HepG2 (cell line): ENCODE measurements at regions not wholly inside any gene's neighbourhood (a gene's known extent, or its start where the extent isn't known, plus 50 kb on each side); places are given as distances from the start of the nearest gene placed in this dataset.

Source experiments
- GATAD1 ChIP-seq: IDR thresholded peaks from 2 replicates; pipeline ENCODE4 v1.6.1; 2016; ENCODE audit warnings: missing genetic modification reagents, missing compliant biosample characterization
- MAF1 ChIP-seq: sonication (generic); formaldehyde crosslinking; IDR thresholded peaks from 2 replicates; pipeline ENCODE4 v1.5.0; 2020; ENCODE audit warnings: missing genetic modification reagents, borderline replicate concordance
- PAXIP1 ChIP-seq: sonication (generic); formaldehyde crosslinking; conservative IDR thresholded peaks from 2 replicates; pipeline ENCODE4 v1.4.0; 2020; ENCODE audit warnings: mild to moderate bottlenecking, missing genetic modification reagents, moderate library complexity
- PPARG ChIP-seq: conservative IDR thresholded peaks from 2 replicates; pipeline ENCODE4 v1.6.1; 2016; ENCODE audit warnings: missing biosample characterization, missing genetic modification reagents
- SNAPC4 ChIP-seq: sonication (generic); formaldehyde crosslinking; IDR thresholded peaks from 2 replicates; pipeline ENCODE4 v1.4.0; 2020; ENCODE audit warnings: mild to moderate bottlenecking, missing genetic modification reagents
- TRIM24 ChIP-seq: sonication (generic); formaldehyde crosslinking; IDR thresholded peaks from 2 replicates; pipeline ENCODE4 v1.8.0; 2022; ENCODE audit warnings: mild to moderate bottlenecking, missing genetic modification reagents
- U2AF1 ChIP-seq: fragments of 200-400 bp; formaldehyde crosslinking; optimal IDR thresholded peaks from 2 replicates; pipeline ENCODE3; 2017; ENCODE audit warnings: mild to moderate bottlenecking, low read depth, low read length
- ZFP62 ChIP-seq: sonication (generic); formaldehyde crosslinking; IDR thresholded peaks from 2 replicates; pipeline ENCODE4 v1.4.0; 2020; ENCODE audit warnings: missing genetic modification reagents
- ZMAT3 ChIP-seq: sonication (generic); formaldehyde crosslinking; conservative IDR thresholded peaks from 2 replicates; pipeline ENCODE4 v1.7.0; 2021; ENCODE audit warnings: missing genetic modification reagents
- ZNF143 ChIP-seq: sonication (generic); formaldehyde crosslinking; IDR thresholded peaks from 2 replicates; pipeline ENCODE4 v1.4.0; 2020; ENCODE audit warnings: missing genetic modification reagents
- ZNF225 ChIP-seq: sonication (generic); formaldehyde crosslinking; IDR thresholded peaks from 2 replicates; pipeline ENCODE4 v1.4.0; 2020; ENCODE audit warnings: mild to moderate bottlenecking, missing genetic modification reagents
- ZNF263 ChIP-seq: sonication (generic); formaldehyde crosslinking; IDR thresholded peaks from 2 replicates; pipeline ENCODE4 v1.4.0; 2020; ENCODE audit warnings: missing genetic modification reagents
- ZNF382 ChIP-seq: sonication (generic); formaldehyde crosslinking; IDR thresholded peaks from 2 replicates; pipeline ENCODE4 v1.5.0; 2020; ENCODE audit warnings: missing genetic modification reagents, mild to moderate bottlenecking, borderline replicate concordance
- ZNF574 ChIP-seq: sonication (generic); formaldehyde crosslinking; IDR thresholded peaks from 2 replicates; pipeline ENCODE4 v1.4.0; 2020; ENCODE audit warnings: missing genetic modification reagents
- ZNF589 ChIP-seq: sonication (generic); formaldehyde crosslinking; conservative IDR thresholded peaks from 2 replicates; pipeline ENCODE4 v1.8.0; 2022; ENCODE audit warnings: mild to moderate bottlenecking, moderate library complexity, missing genetic modification reagents
- ZNF800 ChIP-seq: sonication (generic); formaldehyde crosslinking; IDR thresholded peaks from 2 replicates; pipeline ENCODE4 v1.4.0; 2020; ENCODE audit warnings: missing genetic modification reagents

GRCh38 chr5:5828619-5829018 is 406.1 kb downstream of the ICE1 start (continued):
- TF ChIP-seq PAXIP1 (CRISPR knock-in tag) (peak; percentile 91), ZMAT3 (CRISPR knock-in tag) (no peak), MAF1 (no peak), ZNF143 (CRISPR knock-in tag) (peak; percentile 61; the same call in 1 of the 2 replicates), ZNF225 (no peak), SNAPC4 (no peak), ZNF800 (CRISPR knock-in tag) (no peak), ZNF574 (CRISPR knock-in tag) (peak; percentile 61), PPARG (CRISPR knock-in tag) (peak; percentile 69), ZNF382 (CRISPR knock-in tag) (no peak), ZNF589 (CRISPR knock-in tag) (no peak), U2AF1 (no peak), ZFP62 (CRISPR knock-in tag) (no peak), ZNF263 (CRISPR knock-in tag) (no peak), GATAD1 (CRISPR knock-in tag) (no peak), TRIM24 (CRISPR knock-in tag) (peak; percentile 66)
